ENCODE measurements at regions not wholly inside any gene's neighbourhood (a gene's known extent, or its start where the extent isn't known, plus 50 kb on each side); places are given as distances from the start of the nearest gene placed in this dataset.
"Not testable (repeated sequence)": the region's sequence is repeated elsewhere in the genome, so short reads cannot be mapped to it uniquely, and the experiment has no call there.

DNA sequence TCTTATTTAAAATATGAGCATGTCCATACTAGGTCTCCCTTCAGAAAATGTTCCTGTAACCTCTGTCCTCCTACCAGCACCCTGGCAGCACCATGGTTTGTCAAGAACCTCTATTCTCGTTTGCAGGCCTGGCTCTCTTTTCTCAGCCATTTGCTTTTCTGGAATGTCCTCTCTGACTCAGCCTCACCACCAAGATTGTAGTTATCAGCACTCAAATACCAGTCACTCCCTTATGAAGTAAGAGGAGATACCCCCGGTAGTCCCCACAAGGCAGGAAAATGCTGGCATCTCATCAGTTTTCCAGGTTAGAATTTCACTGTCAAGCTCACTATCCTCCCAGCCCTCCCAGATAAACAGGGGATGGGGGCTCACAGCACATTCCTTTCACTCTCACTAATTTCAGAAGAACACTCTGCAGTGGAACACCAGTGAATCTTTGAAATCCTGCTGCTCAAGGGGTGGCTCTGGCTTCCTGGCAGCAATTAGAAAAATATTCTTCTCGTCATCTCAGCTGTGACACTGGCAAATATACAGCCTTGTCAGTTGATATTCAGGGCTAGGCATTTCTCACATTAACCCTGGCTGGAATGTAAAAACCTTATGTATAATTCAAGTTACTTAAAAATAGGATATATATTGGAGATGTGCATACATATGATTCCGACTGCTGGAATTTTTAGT lies 129.2 kb downstream of the TBX18 start:
- no peak overlapping the region for H3K4me3 ChIP-seq
- FAIRE-seq (no peak), ATAC-seq (no peak), DNase-seq (no peak)
- H3K36me3 ChIP-seq: no peaks in the 10 kb centered on the region
- H3K9me3 ChIP-seq: no peaks in the 10 kb centered on the region
- TF ChIP-seq, protein P1, sequence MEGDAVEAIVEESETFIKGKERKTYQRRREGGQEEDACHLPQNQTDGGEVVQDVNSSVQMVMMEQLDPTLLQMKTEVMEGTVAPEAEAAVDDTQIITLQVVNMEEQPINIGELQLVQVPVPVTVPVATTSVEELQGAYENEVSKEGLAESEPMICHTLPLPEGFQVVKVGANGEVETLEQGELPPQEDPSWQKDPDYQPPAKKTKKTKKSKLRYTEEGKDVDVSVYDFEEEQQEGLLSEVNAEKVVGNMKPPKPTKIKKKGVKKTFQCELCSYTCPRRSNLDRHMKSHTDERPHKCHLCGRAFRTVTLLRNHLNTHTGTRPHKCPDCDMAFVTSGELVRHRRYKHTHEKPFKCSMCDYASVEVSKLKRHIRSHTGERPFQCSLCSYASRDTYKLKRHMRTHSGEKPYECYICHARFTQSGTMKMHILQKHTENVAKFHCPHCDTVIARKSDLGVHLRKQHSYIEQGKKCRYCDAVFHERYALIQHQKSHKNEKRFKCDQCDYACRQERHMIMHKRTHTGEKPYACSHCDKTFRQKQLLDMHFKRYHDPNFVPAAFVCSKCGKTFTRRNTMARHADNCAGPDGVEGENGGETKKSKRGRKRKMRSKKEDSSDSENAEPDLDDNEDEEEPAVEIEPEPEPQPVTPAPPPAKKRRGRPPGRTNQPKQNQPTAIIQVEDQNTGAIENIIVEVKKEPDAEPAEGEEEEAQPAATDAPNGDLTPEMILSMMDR (IDR thresholded peaks at IDR 0.05): no peak
- 34 to 45% methylated on average over 4 of the region's 4 CpGs for WGBS, 2 donors
- H3K27me3 ChIP-seq: no peaks in the 10 kb centered on the region
- intact Hi-C loops (cut with DNase I): no loop called here
- no peak overlapping the region for H3K27ac ChIP-seq
- H3K4me1 ChIP-seq: no peaks in the 10 kb centered on the region

- FAIRE-seq: no peak
These were observed 130.6 kb downstream of the TBX18 start for GRCh38 chr6:84633771-84634170.

GRCh38 chr6:84626527-84626926 lies 137.9 kb downstream of the TBX18 start:
- H3K27me3 ChIP-seq; ATAC-seq; H3K9me3 ChIP-seq; H3K27ac ChIP-seq; H3K36me3 ChIP-seq; FAIRE-seq; H3K4me3 ChIP-seq; H3K4me1 ChIP-seq; intact Hi-C loops (cut with DNase I): not testable (repeated sequence)
- peak in 1 of 6 donors; percentile 20 for DNase-seq
- 69 to 79% methylated on average over 14 of the region's 14 CpGs for WGBS, 2 donors

More at GRCh38 chr6:84633771-84634170, 130.6 kb downstream of the TBX18 start:
- no peaks in the 10 kb centered on the region for H3K27me3 ChIP-seq
- no peaks in the 10 kb centered on the region for H3K9me3 ChIP-seq
- intact Hi-C loops (cut with DNase I): no loop called here
- no peak overlapping the region for H3K4me3 ChIP-seq
- TF ChIP-seq, protein P1 (IDR thresholded peaks at IDR 0.05): no peak
- no peak overlapping the region for H3K27ac ChIP-seq
- WGBS, 2 donors: 54 to 61% methylated on average over 1 of the region's 1 CpG
- no peak for ATAC-seq
- H3K36me3 ChIP-seq: no peaks in the 10 kb centered on the region
- H3K4me1 ChIP-seq: no peaks in the 10 kb centered on the region
- no peak for DNase-seq

- no peak for FAIRE-seq
These were observed 138.9 kb downstream of the TBX18 start for GRCh38 chr6:84625506-84625905.

DNA sequence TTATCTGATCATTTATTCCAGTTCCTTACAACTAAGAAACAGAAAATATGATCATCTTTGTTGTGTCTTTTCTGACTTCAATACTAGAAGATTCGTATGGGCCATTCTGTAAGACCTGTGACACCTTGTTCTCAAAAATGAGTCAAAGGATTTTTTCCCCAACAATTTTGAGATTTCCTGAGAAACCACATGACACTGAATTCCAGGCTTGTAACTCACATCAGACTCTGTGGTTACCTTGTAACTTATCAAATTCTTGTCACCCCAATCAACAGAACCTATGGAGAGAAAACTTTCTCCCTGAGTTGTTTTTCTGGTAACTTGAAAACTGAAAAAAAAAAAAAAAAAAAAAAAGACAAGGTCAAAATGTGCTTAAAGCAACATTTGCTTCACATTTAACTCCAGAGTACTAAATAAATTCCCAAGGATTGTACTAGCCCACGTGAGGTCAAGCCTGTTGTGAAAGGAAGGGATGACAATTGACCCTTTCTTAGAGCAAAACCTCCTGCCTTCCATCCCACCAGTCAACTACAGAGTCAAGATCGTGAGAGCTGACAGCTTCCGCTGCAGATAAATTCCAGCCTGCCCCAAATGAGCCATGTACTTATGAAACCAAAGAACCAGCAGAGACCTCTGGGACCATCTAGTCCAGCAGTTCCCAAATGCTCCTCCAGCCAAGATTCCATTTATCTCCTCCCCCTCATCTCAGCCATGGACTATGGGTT lies 140.3 kb downstream of the TBX18 start:
- DNase-seq: no peak
- H3K4me1 ChIP-seq: no peaks in the 10 kb centered on the region
- no peak for FAIRE-seq
- no peaks in the 10 kb centered on the region for H3K27me3 ChIP-seq
- H3K9me3 ChIP-seq: no peaks in the 10 kb centered on the region
- intact Hi-C loops (cut with DNase I): no loop called here
- TF ChIP-seq, protein P1 (IDR thresholded peaks at IDR 0.05): no peak
- no peak overlapping the region for H3K27ac ChIP-seq
- no peaks in the 10 kb centered on the region for H3K36me3 ChIP-seq
- 29 to 35% methylated on average over 4 of the region's 4 CpGs for WGBS, 2 donors
- ATAC-seq: peak in 1 of 4 donors; percentile 36
- no peak overlapping the region for H3K4me3 ChIP-seq

More at GRCh38 chr6:84625506-84625905, 138.9 kb downstream of the TBX18 start:
- TF ChIP-seq, protein P1 (IDR thresholded peaks at IDR 0.05): no peak
- H3K27ac ChIP-seq: no peak overlapping the region
- DNase-seq (no peak), ATAC-seq (no peak)
- no peaks in the 10 kb centered on the region for H3K27me3 ChIP-seq
- no peaks in the 10 kb centered on the region for H3K9me3 ChIP-seq
- intact Hi-C loops (cut with DNase I): no loop called here
- H3K4me1 ChIP-seq: no peaks in the 10 kb centered on the region
- no peak overlapping the region for H3K4me3 ChIP-seq
- H3K36me3 ChIP-seq: no peaks in the 10 kb centered on the region
